ENCODE measurements at regions not wholly inside any gene's neighbourhood (a gene's known extent, or its start where the extent isn't known, plus 50 kb on each side); places are given as distances from the start of the nearest gene placed in this dataset.
"Not testable (repeated sequence)": the region's sequence is repeated elsewhere in the genome, so short reads cannot be mapped to it uniquely, and the experiment has no call there.

GRCh38 chr2:17363846-17364245 lies 154.4 kb downstream of the RAD51AP2 start:
- Histone ChIP-seq H3K36me3 (ENCODE audit: control insufficient read depth, insufficient read depth, low read length) (no peaks in the 10 kb centered on the region), H3K27me3 (ENCODE audit: control insufficient read depth, insufficient read depth, low read length) (no peaks in the 10 kb centered on the region), H3K4me3 (ENCODE audit: low read depth, low read length) (no peak overlapping the region)
- TF ChIP-seq, protein P1, sequence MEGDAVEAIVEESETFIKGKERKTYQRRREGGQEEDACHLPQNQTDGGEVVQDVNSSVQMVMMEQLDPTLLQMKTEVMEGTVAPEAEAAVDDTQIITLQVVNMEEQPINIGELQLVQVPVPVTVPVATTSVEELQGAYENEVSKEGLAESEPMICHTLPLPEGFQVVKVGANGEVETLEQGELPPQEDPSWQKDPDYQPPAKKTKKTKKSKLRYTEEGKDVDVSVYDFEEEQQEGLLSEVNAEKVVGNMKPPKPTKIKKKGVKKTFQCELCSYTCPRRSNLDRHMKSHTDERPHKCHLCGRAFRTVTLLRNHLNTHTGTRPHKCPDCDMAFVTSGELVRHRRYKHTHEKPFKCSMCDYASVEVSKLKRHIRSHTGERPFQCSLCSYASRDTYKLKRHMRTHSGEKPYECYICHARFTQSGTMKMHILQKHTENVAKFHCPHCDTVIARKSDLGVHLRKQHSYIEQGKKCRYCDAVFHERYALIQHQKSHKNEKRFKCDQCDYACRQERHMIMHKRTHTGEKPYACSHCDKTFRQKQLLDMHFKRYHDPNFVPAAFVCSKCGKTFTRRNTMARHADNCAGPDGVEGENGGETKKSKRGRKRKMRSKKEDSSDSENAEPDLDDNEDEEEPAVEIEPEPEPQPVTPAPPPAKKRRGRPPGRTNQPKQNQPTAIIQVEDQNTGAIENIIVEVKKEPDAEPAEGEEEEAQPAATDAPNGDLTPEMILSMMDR (IDR thresholded peaks at IDR 0.05; ENCODE audit: insufficient read depth, low read length, severe bottlenecking), result no peak
- FAIRE-seq, result no peak
- DNase-seq (ENCODE audit: low read depth), result no peak

DNA sequence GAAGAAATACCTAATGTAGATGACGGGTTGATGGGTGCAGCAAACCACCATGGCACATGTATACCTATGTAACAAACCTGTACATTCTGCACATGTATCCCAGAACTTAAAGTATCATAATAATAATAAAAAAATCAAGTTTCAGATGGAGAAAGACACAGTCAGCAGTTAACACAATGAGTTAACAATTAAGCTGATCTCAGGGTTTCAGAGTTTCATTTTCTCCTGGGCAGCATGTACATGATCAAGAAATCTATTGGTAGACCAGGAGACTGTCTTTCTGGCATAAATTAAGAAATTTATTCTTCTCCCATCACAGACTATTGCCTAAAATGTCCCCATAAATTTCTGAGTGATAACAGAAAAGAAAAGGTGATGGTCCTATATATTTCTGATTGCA lies 155.3 kb downstream of the RAD51AP2 start:
- DNase-seq (ENCODE audit: low read depth) (no peak), FAIRE-seq (no peak)
- TF ChIP-seq, protein P1 (IDR thresholded peaks at IDR 0.05; ENCODE audit: insufficient read depth, low read length, severe bottlenecking), result no peak
- no peaks in the 10 kb centered on the region for H3K36me3 ChIP-seq (ENCODE audit: control insufficient read depth, insufficient read depth, low read length)
- no peak overlapping the region for H3K4me3 ChIP-seq (ENCODE audit: low read depth, low read length)
- no peaks in the 10 kb centered on the region for H3K27me3 ChIP-seq (ENCODE audit: control insufficient read depth, insufficient read depth, low read length)

- no peaks in the 10 kb centered on the region for H3K36me3 ChIP-seq (ENCODE audit: control insufficient read depth, insufficient read depth, low read length)
- no peaks in the 10 kb centered on the region for H3K27me3 ChIP-seq (ENCODE audit: control insufficient read depth, insufficient read depth, low read length)
- TF ChIP-seq, protein P1 (IDR thresholded peaks at IDR 0.05; ENCODE audit: insufficient read depth, low read length, severe bottlenecking), result no peak
- no peak for FAIRE-seq
- peak; percentile 37 for DNase-seq (ENCODE audit: low read depth)
- H3K4me3 ChIP-seq (ENCODE audit: low read depth, low read length), result no peak overlapping the region
These were observed 162.5 kb downstream of the RAD51AP2 start for GRCh38 chr2:17355608-17356329.

DNA sequence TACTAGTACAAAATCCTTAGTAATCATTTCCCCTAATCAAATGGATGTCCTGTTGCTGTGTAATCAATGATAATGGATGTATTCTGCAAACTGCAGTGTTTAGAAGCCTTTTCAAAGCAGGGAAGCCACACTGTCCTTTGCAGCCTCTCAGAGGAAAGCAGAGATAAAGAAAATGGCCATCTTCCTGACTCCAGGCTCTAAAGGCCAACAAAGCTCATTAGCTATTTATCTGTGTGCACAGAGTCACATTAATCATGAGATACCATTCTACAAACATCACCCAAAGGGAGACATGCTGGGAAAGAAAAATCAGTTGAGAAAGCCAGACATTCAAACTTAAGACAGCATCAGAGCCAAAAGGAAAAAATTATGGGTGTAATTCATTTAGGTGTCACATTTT lies 165.0 kb downstream of the RAD51AP2 start:
- TF ChIP-seq, protein P1 (IDR thresholded peaks at IDR 0.05; ENCODE audit: insufficient read depth, low read length, severe bottlenecking), result no peak
- Histone ChIP-seq H3K4me3 (ENCODE audit: low read depth, low read length) (no peak overlapping the region), H3K36me3 (ENCODE audit: control insufficient read depth, insufficient read depth, low read length) (no peaks in the 10 kb centered on the region), H3K27me3 (ENCODE audit: control insufficient read depth, insufficient read depth, low read length) (no peaks in the 10 kb centered on the region)
- no peak for FAIRE-seq
- DNase-seq (ENCODE audit: low read depth), result no peak

- not testable (repeated sequence) for DNase-seq (ENCODE audit: low read depth); FAIRE-seq; H3K36me3 ChIP-seq (ENCODE audit: control insufficient read depth, insufficient read depth, low read length)
These were observed 175.5 kb downstream of the RAD51AP2 start for GRCh38 chr2:17342692-17343091.

DNA sequence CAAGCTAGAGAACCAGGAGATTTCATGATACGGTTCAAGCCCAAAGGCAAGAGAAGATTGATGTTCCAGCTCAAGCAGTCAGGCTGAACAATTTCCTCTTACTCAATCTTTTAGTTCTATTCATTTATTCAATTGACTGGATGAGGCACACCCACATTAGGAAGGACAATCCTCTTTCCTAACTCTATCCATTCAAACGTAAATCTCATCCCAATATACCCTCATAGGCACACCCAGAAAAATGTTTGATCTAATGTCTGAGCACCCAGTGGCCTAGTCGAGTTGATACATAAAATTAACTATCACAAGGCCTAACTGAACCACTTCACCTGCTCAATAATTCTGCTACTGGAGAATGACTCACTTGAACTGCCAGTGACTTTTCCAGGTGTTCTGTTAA lies 180.7 kb downstream of the RAD51AP2 start:
- Histone ChIP-seq H3K36me3 (ENCODE audit: control insufficient read depth, insufficient read depth, low read length) (no peaks in the 10 kb centered on the region), H3K4me3 (ENCODE audit: low read depth, low read length) (no peak overlapping the region), H3K27me3 (ENCODE audit: control insufficient read depth, insufficient read depth, low read length) (no peaks in the 10 kb centered on the region)
- DNase-seq (ENCODE audit: low read depth), result peak; percentile 15
- TF ChIP-seq, protein P1 (IDR thresholded peaks at IDR 0.05; ENCODE audit: insufficient read depth, low read length, severe bottlenecking), result no peak
- FAIRE-seq, result no peak

More at GRCh38 chr2:17342692-17343091, 175.5 kb downstream of the RAD51AP2 start:
- not testable (repeated sequence) for H3K27me3 ChIP-seq (ENCODE audit: control insufficient read depth, insufficient read depth, low read length); H3K4me3 ChIP-seq (ENCODE audit: low read depth, low read length)

Data from bronchial epithelial cell (primary cell).